Activated T-helper 17 cell treated with anti-CD3 and anti-CD28 coated beads, Interleukin-2, amount 50 U/mL, for 72 hours (primary cell): ENCODE measurements at regions not wholly inside any gene's neighbourhood (a gene's known extent, or its start where the extent isn't known, plus 50 kb on each side); places are given as distances from the start of the nearest gene placed in this dataset.
"Not testable (repeated sequence)": the region's sequence is repeated elsewhere in the genome, so short reads cannot be mapped to it uniquely, and the experiment has no call there.

Experiments used
- ATAC-seq: fragments of 150-1000 bp; cut with Tn5 transposase; replicated peaks from 2 replicates; pipeline ENCODE4 v1.10.0; 2021; ENCODE audit warnings: mild to moderate bottlenecking, moderate library complexity
- H3K27ac Mint-ChIP-seq: one replicate; pipeline ENCODE4 v1.8.0; 2022; ENCODE audit warnings: mixed read lengths
- H3K27me3 Mint-ChIP-seq: one replicate; pipeline ENCODE4 v1.8.0; 2022; ENCODE audit warnings: mixed read lengths
- H3K36me3 Mint-ChIP-seq: one replicate; pipeline ENCODE4 v1.8.0; 2022; ENCODE audit warnings: low read depth, mild to moderate bottlenecking, mixed read lengths
- H3K4me1 Mint-ChIP-seq: one replicate; pipeline ENCODE4 v1.8.0; 2022; ENCODE audit warnings: mixed read lengths
- H3K4me3 Mint-ChIP-seq: one replicate; pipeline ENCODE4 v1.8.0; 2022; ENCODE audit warnings: mild to moderate bottlenecking, mixed read lengths
- H3K9me3 Mint-ChIP-seq: one replicate; pipeline ENCODE4 v1.8.0; 2022; ENCODE audit warnings: mixed read lengths

DNA sequence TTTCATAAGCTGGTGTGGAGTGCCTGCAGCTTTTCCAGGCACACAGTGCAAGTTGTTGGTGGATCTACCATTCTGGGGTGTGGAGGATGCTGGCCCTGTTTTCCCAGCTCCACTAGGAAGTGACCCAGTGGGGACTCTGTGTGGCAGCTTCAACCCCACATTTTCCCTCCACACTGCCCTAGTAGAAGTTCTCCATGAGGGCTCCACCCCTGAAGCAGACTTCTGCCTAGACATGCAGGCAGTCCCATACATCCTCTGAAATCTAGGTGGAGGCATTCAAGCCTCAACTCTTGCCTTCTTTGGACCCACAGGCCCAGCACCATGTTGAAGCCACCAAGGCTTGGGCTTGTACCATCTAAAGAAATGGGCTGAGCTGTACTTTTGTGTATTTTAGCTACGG, 206.2 kb upstream of the GRM7 start:
- no peak for ATAC-seq
- Mint-ChIP-seq H3K27me3 (no peaks in the 10 kb centered on the region), H3K27ac (no peak overlapping the region), H3K9me3 (peaks cover 30% of the 10 kb centered on the region), H3K4me1 (no peaks in the 10 kb centered on the region), H3K36me3 (no peaks in the 10 kb centered on the region), H3K4me3 (no peak overlapping the region)

GRCh38 chr3:6655275-6655674, 205.6 kb upstream of the GRM7 start:
- Mint-ChIP-seq H3K4me3 (no peak overlapping the region), H3K27ac (no peak overlapping the region)

GRCh38 chr3:6657591-6657990, 203.3 kb upstream of the GRM7 start:
- no peak overlapping the region for H3K27ac Mint-ChIP-seq
- H3K9me3 Mint-ChIP-seq, result peaks cover 22% of the 10 kb centered on the region
- no peaks in the 10 kb centered on the region for H3K4me1 Mint-ChIP-seq
- no peaks in the 10 kb centered on the region for H3K27me3 Mint-ChIP-seq
- ATAC-seq, result no peak
- H3K4me3 Mint-ChIP-seq, result no peak overlapping the region
- H3K36me3 Mint-ChIP-seq, result no peaks in the 10 kb centered on the region

More at GRCh38 chr3:6655275-6655674, 205.6 kb upstream of the GRM7 start:
- Mint-ChIP-seq H3K27me3 (no peaks in the 10 kb centered on the region), H3K9me3 (peaks cover 30% of the 10 kb centered on the region), H3K4me1 (no peaks in the 10 kb centered on the region), H3K36me3 (no peaks in the 10 kb centered on the region)
- ATAC-seq, result no peak

- Mint-ChIP-seq H3K36me3 (no peaks in the 10 kb centered on the region), H3K4me1 (no peaks in the 10 kb centered on the region), H3K27me3 (no peaks in the 10 kb centered on the region), H3K27ac (no peak overlapping the region), H3K4me3 (no peak overlapping the region), H3K9me3 (peaks cover 17% of the 10 kb centered on the region)
- no peak for ATAC-seq
Observed at GRCh38 chr3:6667354-6667753, 193.6 kb upstream of the GRM7 start.

DNA sequence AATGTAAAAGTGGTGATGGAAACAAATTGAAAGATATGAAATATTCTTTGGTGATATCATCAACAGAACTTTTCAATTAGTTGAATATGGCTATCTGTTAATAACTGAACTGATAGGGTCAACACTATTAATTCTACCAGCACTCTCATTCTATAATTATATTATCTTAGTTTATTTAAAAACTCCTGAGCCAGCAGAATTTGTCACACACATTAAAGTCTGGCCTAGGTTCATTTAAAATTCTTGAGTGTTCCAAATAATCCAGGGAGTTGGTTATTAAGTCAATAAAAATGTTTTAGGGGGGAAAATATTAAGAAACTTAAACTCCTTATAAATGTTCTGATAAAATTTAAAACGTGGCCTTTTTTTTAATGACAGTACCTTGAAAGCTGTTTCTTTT, 189.6 kb upstream of the GRM7 start:
- H3K4me3 Mint-ChIP-seq, result no peak overlapping the region
- no peaks in the 10 kb centered on the region for H3K27me3 Mint-ChIP-seq
- no peaks in the 10 kb centered on the region for H3K4me1 Mint-ChIP-seq
- H3K36me3 Mint-ChIP-seq, result no peaks in the 10 kb centered on the region
- peaks cover 12% of the 10 kb centered on the region for H3K9me3 Mint-ChIP-seq
- ATAC-seq, result no peak
- H3K27ac Mint-ChIP-seq, result no peak overlapping the region

GRCh38 chr3:6679510-6679909, 181.4 kb upstream of the GRM7 start:
- no peaks in the 10 kb centered on the region for H3K27me3 Mint-ChIP-seq
- H3K4me3 Mint-ChIP-seq, result no peak overlapping the region
- peaks cover 17% of the 10 kb centered on the region for H3K9me3 Mint-ChIP-seq
- ATAC-seq, result no peak
- H3K27ac Mint-ChIP-seq, result no peak overlapping the region
- no peaks in the 10 kb centered on the region for H3K4me1 Mint-ChIP-seq
- no peaks in the 10 kb centered on the region for H3K36me3 Mint-ChIP-seq

- Mint-ChIP-seq H3K9me3 (peaks cover 17% of the 10 kb centered on the region), H3K36me3 (no peaks in the 10 kb centered on the region), H3K27me3 (no peaks in the 10 kb centered on the region), H3K4me3 (no peak overlapping the region), H3K27ac (no peak overlapping the region), H3K4me1 (no peaks in the 10 kb centered on the region)
- no peak for ATAC-seq
Observed at GRCh38 chr3:6680119-6680806, 180.7 kb upstream of the GRM7 start.

DNA sequence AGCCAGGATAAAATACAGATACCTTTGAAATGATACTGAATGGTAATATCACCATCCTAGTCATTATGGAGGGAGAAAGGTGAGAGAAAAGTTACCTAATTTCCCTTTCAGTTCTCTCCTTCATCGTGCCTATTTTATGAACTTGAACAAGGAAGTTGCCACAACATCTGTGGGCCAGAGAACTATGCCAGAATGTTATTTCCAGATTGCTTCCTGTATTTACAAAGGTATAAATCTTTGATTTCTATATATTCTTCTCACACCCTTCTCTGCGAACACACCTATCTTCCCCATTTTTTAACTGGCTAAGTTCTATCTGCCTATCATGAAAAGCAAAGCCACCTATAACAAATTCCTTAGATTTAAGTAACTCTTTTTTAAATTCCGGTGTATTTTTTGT, 163.6 kb upstream of the GRM7 start:
- no peaks in the 10 kb centered on the region for H3K9me3 Mint-ChIP-seq
- H3K27me3 Mint-ChIP-seq, result no peaks in the 10 kb centered on the region
- no peak overlapping the region for H3K27ac Mint-ChIP-seq
- H3K4me1 Mint-ChIP-seq, result no peaks in the 10 kb centered on the region
- ATAC-seq, result no peak
- no peaks in the 10 kb centered on the region for H3K36me3 Mint-ChIP-seq
- no peak overlapping the region for H3K4me3 Mint-ChIP-seq

- Mint-ChIP-seq H3K4me1 (no peaks in the 10 kb centered on the region), H3K9me3 (no peaks in the 10 kb centered on the region), H3K36me3 (no peaks in the 10 kb centered on the region), H3K4me3 (no peak overlapping the region), H3K27me3 (no peaks in the 10 kb centered on the region), H3K27ac (no peak overlapping the region)
- no peak for ATAC-seq
Observed at GRCh38 chr3:6697722-6698121, 163.2 kb upstream of the GRM7 start.

DNA sequence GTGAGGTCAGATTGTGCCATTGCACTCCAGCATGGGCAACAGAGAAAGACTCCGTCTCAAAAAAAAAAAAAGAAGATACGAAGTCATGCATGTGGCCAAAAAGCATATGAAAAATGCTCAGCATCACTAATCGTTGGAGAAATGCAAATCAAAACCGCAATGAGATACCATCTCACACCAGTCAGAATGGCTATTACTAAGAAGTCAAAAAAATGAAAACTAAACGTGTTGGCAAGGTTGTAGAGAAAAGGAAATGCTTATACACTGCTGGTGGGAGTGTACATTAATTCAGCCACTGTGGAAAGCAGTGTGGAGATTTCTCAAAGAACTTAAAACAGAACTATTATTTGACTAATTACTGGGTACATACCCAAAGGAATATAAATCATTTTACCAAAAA, 156.1 kb upstream of the GRM7 start:
- H3K4me3 Mint-ChIP-seq, ATAC-seq, H3K27me3 Mint-ChIP-seq, H3K4me1 Mint-ChIP-seq, H3K36me3 Mint-ChIP-seq, H3K27ac Mint-ChIP-seq: not testable (repeated sequence)
- peaks cover 11% of the 10 kb centered on the region for H3K9me3 Mint-ChIP-seq

DNA sequence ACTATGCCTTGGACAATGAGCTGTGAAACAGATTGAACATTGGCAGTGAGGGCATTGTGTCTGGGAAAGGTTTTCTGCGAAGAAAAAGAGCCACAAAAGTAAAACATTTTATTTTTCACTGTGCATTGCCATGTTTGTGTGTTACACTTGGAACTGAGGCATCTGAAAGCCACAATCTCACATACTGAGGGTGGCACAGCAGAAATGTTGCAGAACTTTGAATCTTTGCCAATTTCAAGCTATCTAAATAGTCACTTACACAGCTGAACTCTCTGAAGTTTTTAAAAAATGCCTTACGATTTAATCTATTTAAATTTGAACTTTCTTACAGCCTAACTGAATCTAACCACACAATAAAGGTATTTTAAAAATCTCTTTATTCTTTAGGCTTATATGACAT, 154.1 kb upstream of the GRM7 start:
- Mint-ChIP-seq H3K27me3 (no peaks in the 10 kb centered on the region), H3K4me1 (no peaks in the 10 kb centered on the region), H3K4me3 (no peak overlapping the region), H3K36me3 (no peaks in the 10 kb centered on the region), H3K27ac (no peak overlapping the region), H3K9me3 (peaks cover 11% of the 10 kb centered on the region)
- ATAC-seq, result no peak

GRCh38 chr3:6709178-6709577, 151.7 kb upstream of the GRM7 start:
- Mint-ChIP-seq H3K27ac (no peak overlapping the region), H3K36me3 (no peaks in the 10 kb centered on the region), H3K4me3 (no peak overlapping the region), H3K4me1 (no peaks in the 10 kb centered on the region), H3K9me3 (peaks cover 13% of the 10 kb centered on the region), H3K27me3 (no peaks in the 10 kb centered on the region)
- ATAC-seq, result no peak

- no peak for ATAC-seq
- Mint-ChIP-seq H3K27me3 (no peaks in the 10 kb centered on the region), H3K4me1 (no peaks in the 10 kb centered on the region), H3K36me3 (no peaks in the 10 kb centered on the region), H3K9me3 (peaks cover 12% of the 10 kb centered on the region), H3K27ac (no peak overlapping the region), H3K4me3 (no peak overlapping the region)
Observed at GRCh38 chr3:6714962-6715361, 146.0 kb upstream of the GRM7 start.

- ATAC-seq, result no peak
- Mint-ChIP-seq H3K9me3 (peaks cover 12% of the 10 kb centered on the region), H3K4me3 (no peak overlapping the region), H3K4me1 (no peaks in the 10 kb centered on the region), H3K27me3 (no peaks in the 10 kb centered on the region), H3K36me3 (no peaks in the 10 kb centered on the region), H3K27ac (no peak overlapping the region)
Observed at GRCh38 chr3:6716420-6716819, 144.5 kb upstream of the GRM7 start.

- Mint-ChIP-seq H3K36me3 (no peaks in the 10 kb centered on the region), H3K27ac (no peak overlapping the region), H3K27me3 (no peaks in the 10 kb centered on the region), H3K9me3 (peaks cover 16% of the 10 kb centered on the region), H3K4me3 (no peak overlapping the region), H3K4me1 (no peaks in the 10 kb centered on the region)
- no peak for ATAC-seq
Observed at GRCh38 chr3:6717026-6717943, 143.6 kb upstream of the GRM7 start.
